ENCODE measurements at regions not wholly inside any gene's neighbourhood (a gene's known extent, or its start where the extent isn't known, plus 50 kb on each side); places are given as distances from the start of the nearest gene placed in this dataset.

- no peaks in the 10 kb centered on the region for H3K36me3 Mint-ChIP-seq (ENCODE audit: low read depth)
- no peaks in the 10 kb centered on the region for H3K9me3 Mint-ChIP-seq
- H3K4me3 Mint-ChIP-seq: peak overlapping the region; percentile 60
- peak overlapping the region; percentile 69 for H3K27ac Mint-ChIP-seq
- peaks cover 47% of the 10 kb centered on the region for H3K4me1 Mint-ChIP-seq (ENCODE audit: low read depth)
- DNase-seq: peak; percentile 29
- no peak for TF ChIP-seq CTCF (IDR thresholded peaks at IDR 0.05)
- H3K27me3 Mint-ChIP-seq (ENCODE audit: insufficient read depth): no peaks in the 10 kb centered on the region
These were observed 245.9 kb upstream of the PHYHIPL start for GRCh38 chr10:58930500-58930899.

- no peak for TF ChIP-seq CTCF (IDR thresholded peaks at IDR 0.05)
- Mint-ChIP-seq H3K4me3 (peak overlapping the region; percentile 20; the same call in 1 of the 2 replicates), H3K27ac (peak overlapping the region; percentile 34), H3K4me1 (ENCODE audit: low read depth) (peaks cover 47% of the 10 kb centered on the region), H3K27me3 (ENCODE audit: insufficient read depth) (no peaks in the 10 kb centered on the region), H3K9me3 (no peaks in the 10 kb centered on the region), H3K36me3 (ENCODE audit: low read depth) (no peaks in the 10 kb centered on the region)
- no peak for DNase-seq
These were observed 244.3 kb upstream of the PHYHIPL start for GRCh38 chr10:58932126-58932525.

GRCh38 chr10:58932577-58933314 lies 243.7 kb upstream of the PHYHIPL start:
- peaks cover 47% of the 10 kb centered on the region for H3K4me1 Mint-ChIP-seq (ENCODE audit: low read depth)
- H3K4me3 Mint-ChIP-seq: peak overlapping the region; percentile 54
- TF ChIP-seq CTCF (IDR thresholded peaks at IDR 0.05): no peak
- DNase-seq: peak; percentile 50
- H3K27ac Mint-ChIP-seq: peak overlapping the region; percentile 34
- no peaks in the 10 kb centered on the region for H3K36me3 Mint-ChIP-seq (ENCODE audit: low read depth)
- no peaks in the 10 kb centered on the region for H3K9me3 Mint-ChIP-seq
- H3K27me3 Mint-ChIP-seq (ENCODE audit: insufficient read depth): no peaks in the 10 kb centered on the region

GRCh38 chr10:58936364-58936763 lies 240.1 kb upstream of the PHYHIPL start:
- no peak for DNase-seq

GRCh38 chr10:58937423-58937822 lies 239.0 kb upstream of the PHYHIPL start:
- Mint-ChIP-seq H3K36me3 (ENCODE audit: low read depth) (no peaks in the 10 kb centered on the region), H3K4me3 (no peak overlapping the region)

More at GRCh38 chr10:58936364-58936763, 240.1 kb upstream of the PHYHIPL start:
- TF ChIP-seq CTCF (IDR thresholded peaks at IDR 0.05): no peak
- Mint-ChIP-seq H3K27me3 (ENCODE audit: insufficient read depth) (no peaks in the 10 kb centered on the region), H3K4me1 (ENCODE audit: low read depth) (peaks cover 27% of the 10 kb centered on the region), H3K36me3 (ENCODE audit: low read depth) (no peaks in the 10 kb centered on the region), H3K4me3 (no peak overlapping the region), H3K9me3 (no peaks in the 10 kb centered on the region), H3K27ac (no peak overlapping the region)

More at GRCh38 chr10:58937423-58937822, 239.0 kb upstream of the PHYHIPL start:
- H3K27me3 Mint-ChIP-seq (ENCODE audit: insufficient read depth): no peaks in the 10 kb centered on the region
- H3K9me3 Mint-ChIP-seq: no peaks in the 10 kb centered on the region
- peaks cover 19% of the 10 kb centered on the region for H3K4me1 Mint-ChIP-seq (ENCODE audit: low read depth)
- DNase-seq: no peak
- no peak overlapping the region for H3K27ac Mint-ChIP-seq
- no peak for TF ChIP-seq CTCF (IDR thresholded peaks at IDR 0.05)

Data from HFFc6 (cell line).